Epidermal melanocyte (primary cell): ENCODE measurements at regions not wholly inside any gene's neighbourhood (a gene's known extent, or its start where the extent isn't known, plus 50 kb on each side); places are given as distances from the start of the nearest gene placed in this dataset.

ENCODE experiments used
- DNase-seq: peaks from one replicate; pipeline ENCODE4 v3.0.0; 2011; ENCODE audit warnings: low spot score; ENCODE audit not compliant: insufficient read length

DNA sequence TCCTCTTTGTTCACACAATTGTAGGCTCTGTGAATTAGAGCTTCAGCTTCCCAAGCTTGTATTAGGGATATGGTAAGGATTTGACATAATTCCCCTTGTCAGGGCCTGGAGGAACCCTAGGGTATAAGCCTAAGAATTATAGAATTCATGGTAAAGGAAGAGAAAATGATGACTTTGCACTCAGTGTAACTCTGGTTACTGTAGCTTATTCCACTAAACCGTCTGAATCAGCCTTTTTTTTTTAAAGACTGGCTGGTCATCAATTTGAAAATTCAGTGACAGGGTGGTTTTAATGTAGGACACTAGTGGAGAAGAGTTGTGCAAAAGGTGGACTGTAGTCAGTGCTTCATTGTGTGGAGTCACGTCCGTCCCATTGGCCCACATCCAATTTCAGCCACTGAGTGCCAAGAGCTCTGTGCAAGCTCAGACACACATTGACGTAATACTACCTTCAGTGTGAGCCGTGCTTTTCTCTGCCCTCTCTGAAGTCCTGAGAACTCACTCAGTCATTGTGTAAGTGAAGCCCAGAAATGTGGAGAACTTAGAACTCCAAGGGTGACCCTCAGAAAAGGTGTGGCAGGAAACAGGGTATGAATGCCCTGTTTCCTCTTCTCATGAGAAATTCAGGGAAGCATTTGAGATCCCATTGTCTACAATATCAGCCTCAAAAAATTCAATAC is 449.8 kb downstream of the C4orf33 start:
- no peak for DNase-seq

DNA sequence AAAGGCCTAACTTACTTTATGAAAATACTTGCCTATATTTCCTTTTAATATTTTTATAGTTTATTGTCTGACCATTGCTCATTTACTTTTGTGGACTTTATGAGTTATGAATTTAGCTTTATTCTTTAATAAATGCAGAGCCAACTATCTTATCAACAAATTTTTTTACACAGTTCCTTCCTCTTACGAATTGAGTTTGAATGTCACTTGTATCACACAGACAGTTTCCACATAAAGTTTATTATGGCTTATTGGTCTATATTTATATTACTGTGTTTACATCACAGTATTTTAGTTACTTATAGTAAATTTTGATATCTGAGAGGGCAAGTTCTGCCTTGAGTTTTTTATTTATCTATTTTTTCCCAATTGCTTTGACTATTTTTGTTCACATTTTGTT is 450.6 kb downstream of the C4orf33 start:
- no peak for DNase-seq

DNA sequence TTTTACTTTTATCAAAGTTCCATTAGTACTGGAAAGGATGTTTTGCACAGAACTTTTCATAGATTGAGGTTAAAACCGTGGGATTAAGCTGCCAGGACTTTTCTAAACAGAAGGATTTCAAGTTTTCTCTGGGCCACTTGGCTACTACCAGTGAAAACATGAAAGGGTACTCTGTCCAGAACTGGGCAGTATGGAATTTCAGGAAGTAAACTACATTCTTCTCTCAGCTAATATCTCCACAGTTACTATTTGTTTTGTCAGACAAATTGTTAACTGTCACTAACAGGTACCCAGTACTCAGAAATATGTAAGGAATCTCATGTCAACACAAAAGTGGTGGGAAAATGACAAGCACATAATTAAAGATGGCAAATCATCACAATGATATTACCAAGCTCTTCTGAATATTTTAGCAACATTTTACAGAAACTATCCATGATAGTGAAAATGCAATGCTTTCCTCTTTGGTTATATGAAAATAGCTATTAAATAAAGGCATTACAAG is 454.4 kb downstream of the C4orf33 start:
- no peak for DNase-seq

DNA sequence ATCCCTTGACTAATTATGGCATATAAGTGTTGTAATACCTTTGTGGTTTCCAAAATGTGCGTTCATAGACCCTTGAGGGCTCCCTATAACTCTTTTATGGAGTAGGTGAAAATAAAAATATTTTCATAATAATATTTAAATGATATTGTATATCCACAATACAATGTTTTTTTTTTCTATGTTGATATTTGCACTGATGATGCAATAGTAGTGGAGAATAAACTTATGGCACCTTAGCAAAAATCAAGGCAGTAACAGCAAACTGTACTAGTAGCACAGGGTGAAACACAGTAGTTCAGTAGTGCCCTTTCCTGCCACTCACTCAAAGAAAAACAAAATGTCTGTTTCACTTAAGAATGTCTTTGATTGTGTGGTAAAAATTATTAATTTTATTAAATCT is 465.3 kb downstream of the C4orf33 start:
- no peak for DNase-seq

DNA sequence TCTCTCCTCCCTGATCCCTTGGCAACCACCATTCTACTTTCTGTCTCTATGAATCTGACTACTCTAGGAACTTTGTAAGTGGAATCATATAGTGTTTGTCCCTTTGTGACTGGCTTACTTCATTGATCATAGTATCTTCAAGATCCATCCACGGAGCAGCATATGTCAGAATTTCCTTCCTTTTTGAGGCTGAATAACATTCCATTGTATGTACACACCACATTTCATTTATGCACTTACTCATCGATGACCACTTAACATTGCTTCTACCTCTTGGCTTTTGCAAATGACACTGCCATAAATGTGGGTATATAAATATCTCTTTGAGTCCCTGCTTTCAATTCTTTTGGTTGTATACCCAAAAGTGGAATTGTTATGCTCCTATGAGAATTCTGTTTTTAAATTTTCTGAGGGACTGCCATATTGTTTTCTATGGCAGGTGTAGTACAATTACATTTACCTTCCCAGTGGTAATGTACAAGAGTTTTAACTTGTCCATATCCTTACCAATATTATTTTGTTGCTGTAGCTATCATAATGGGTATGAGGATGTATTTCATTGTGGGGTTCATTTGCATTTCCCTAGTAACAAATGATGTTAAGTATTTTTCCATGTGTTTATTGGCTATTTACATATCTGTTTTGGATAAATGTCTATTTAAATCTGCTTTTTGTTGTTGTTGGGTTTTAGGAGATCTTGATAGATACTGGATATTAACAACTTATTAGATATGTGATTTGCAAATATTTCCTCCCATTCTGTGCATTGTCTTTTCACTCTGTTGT is 466.1 kb downstream of the C4orf33 start:
- no peak for DNase-seq

DNA sequence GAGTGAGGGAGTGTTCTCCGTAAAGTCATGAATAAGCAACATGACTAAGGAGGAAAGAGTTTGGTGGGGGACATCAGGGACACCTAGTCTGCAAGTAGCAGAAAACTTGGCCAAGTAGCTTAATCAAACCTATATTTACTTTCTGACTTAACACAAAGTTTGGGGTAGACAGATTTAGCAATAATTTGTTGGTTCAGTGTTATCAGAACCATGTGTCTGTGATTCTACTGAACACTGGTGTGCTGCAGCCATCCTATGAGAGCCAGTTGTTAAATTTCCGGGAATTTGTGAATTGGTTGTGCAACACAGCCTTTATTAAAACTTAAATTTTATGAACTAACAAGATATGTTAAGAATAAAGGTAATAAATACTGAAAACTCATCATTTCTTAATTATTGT is 469.3 kb downstream of the C4orf33 start:
- no peak for DNase-seq

DNA sequence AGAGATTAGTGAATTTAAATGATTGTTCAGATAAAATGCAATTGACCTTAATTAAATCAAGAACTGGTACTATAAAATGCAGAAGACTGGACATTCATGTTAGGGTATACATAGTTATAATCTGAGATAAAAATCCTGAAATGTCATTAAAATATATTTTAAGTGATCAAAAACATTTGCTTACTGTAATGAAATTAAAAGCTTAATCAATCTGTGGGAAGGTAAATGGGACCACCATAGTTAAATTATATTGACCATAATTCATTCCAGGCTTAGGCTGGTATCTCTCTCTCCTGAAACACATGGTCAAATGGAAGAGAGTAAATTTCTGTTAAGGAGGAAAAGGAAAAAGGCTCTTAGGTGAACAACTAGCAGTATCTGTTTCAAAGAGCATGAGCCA is 474.4 kb downstream of the C4orf33 start:
- no peak for DNase-seq

DNA sequence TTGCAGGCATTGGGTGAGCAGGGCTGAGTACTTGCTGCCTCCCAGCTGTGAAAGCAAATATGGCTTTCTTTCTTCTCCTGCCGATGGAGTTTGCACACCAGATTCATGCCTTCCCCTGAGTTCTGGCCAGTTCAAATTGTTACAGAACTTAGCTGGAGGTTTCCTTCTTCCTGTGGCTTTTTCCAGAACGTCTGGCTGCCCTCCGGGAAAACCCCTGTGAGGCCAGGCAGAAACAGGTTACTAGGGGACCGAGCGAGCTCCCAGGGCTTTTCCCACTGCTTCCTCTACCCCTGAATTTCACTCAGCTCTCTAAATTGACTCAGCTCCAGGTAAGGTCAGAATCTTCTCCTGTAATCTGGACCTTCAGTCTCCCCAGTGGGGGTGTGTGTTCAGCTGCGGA is 482.4 kb downstream of the C4orf33 start:
- DNase-seq = no peak

DNA sequence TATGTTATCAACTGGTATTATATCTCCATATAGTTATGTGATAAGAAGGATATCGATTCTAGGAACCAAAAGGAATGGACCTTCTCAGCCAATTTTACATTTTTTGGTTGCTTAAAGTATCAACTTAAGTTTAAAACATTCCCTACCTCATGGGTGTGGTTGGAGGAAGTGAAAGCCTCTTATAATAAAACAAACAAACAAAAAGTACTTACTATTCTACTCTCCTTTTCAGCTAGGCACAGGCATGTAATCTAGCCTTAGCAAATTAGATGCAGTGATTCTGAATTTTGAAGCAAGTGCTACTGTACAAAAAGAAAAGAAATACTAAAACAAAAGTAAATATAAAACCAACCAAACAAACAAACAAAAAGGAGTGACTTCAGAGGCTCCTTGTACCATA is 485.4 kb downstream of the C4orf33 start:
- no peak for DNase-seq

DNA sequence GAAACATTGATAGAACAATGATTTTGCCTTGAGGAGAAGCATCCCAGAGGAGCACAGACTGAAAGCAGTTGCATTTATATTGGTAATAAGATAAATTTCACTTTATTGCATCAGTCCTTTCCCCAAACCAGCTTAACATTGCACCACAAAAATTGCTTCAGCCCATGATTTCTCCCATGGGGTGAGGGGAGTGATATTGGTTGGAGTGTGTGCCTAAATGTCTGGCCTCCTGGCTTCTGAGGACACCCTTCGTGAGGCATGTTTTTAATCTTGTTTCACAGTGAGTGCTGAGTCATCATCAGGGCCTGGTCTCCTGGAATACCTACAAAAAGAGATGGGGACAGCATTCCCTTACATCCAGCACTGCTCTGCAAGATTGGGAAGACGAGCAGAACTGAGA is 487.9 kb downstream of the C4orf33 start:
- DNase-seq = no peak

DNA sequence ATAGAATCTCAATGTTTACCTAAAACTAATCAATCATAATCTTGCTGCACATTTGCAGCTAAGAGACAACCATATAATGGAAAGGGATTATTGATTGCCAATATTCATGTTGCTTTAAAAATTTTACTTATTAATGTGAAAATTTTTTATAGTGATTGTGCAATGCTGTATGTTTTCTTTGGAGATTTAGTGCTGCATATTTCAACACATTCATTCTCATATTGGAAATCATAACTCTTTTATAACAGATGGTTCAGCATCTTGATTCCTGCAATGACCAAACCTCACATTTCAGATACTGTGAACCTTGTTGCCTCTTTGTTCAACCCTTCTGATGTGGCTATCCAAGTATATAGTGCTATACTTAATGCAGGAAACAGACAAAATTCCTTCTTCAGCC is 502.6 kb downstream of the C4orf33 start:
- no peak for DNase-seq

DNA sequence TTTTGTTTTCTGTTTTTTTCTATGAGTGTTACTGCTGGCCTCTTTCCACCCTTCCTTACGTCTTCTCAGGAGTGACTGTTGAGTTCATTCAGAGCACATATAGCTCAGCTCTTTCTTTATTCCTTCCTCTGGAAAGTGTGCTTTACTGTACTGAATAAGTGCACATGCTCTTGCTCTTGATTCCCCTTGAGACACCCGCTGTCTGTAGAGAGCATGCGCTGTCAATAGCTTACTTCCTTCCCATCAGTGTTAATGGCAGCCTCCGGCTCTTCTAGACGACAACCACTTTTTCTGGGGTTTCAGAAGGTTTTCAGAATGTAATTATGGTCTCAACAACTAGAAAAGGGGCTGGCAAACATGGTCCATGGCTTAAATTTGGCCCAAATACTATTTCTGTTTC is 504.9 kb downstream of the C4orf33 start:
- DNase-seq = no peak

DNA sequence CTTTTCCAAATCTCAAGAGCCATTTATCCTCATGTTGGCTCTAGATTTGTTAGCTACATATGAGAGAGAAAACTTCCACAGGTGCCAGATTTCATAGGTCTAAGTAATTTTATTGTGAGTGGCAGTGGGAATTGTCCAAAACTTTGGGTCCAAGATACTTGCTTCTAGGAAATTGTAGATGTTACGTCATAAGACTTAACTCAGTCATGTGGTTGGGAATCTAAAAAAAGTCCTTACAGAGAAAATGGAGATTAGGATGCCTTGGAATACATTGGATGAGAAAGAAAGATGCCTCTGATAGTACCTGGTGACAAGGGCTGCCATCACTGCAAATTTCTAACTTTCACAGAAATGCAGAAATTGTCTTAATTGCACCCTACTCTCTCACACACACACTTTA is 506.5 kb downstream of the C4orf33 start:
- no peak for DNase-seq

DNA sequence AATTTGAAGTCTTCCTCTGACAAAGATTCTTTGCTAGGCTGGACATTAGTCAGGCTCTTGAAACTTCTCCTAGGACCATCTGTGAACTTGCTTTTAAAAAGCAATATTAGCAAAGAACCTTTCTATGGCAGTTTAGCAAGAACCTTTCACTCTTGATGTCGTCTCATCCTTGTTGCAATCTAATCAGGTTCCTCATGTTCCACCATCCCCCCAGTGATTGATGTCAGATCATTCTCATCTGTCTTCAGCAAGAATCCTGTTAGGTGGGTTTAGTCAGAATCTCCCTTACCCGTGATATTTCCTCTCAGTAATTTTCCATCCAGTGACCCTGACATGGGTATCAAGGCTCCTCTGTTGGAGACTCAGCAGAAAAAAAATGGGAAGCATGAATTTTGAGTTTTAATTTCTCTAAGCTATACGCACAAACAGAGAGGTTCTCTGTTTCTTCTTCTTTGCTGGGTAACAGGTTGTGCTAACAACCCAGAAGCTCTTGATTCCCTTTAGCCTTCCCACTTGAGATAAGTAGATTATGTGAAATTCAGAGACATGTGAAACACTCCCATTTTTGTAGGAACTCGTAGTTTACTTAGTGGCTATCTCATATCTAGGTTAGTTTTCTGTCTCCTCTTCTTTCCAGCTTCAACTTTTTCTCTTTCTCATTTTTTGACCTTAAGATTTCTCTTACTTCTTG is 507.4 kb downstream of the C4orf33 start:
- DNase-seq = no peak

DNA sequence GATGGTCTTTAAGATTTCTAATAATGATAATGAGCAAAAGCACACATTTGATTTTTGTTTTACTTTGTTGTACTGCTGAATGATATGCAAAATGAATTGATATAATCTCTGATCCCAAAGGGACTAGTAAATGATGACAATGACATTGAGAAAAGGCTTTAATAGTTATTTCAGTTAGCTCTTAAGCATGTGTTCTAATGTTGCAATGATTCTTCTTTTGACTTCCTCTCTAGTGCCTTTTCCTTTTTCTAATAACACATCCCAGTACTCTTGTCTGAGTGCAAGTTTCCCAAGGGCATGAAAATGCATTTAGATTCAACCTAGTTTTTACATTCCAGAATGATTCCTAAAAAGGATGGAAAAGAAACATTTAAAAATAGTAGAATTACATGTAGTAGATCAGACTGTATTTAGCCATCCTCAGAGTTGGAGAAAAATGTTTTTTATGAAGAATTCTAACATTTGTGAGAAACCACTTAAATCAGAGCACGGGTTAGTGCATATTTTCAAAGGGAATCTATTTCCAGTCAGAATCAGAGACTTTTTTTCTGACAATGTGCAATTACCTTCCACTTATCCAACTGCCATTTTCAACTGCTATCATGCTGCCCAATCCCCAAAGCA is 508.8 kb downstream of the C4orf33 start:
- no peak for DNase-seq

DNA sequence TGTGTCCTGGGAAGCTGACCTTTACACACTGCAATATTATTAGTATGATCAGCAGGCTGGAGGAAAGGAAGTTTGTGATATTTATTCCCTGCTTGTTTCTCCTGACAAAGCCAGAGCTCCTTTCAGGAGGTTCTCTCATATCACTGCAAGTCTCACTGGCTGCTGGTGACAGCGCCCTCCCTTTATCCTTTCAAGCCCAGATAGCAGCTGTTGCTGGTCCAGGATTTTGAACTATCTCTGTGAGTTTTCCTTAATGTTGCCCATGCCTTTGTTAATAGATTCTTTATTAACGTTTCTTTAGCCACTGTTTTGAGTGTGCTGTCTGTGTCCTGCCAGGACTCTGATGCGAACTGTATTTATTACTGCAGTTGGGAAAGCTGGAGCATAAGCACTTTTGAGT is 518.7 kb downstream of the C4orf33 start:
- no peak for DNase-seq

DNA sequence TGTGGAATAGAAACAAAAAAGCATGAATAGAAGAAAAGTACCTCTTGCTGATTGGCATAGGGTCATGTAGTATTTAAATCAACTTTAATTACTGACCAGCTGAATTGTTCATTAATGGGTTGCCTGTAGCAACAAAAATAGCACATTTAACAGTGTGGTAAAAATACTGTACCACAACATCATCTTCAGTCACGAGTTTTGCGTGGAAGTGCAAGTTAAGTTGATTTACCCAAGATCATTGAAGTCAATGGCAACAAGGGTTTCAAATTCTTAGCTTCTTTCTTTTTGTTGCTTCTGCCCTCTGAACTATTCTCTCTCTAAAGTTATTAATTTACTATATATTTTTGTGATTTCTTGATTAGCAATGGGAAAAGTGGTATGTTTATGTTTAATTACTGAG is 526.6 kb downstream of the C4orf33 start:
- no peak for DNase-seq

DNA sequence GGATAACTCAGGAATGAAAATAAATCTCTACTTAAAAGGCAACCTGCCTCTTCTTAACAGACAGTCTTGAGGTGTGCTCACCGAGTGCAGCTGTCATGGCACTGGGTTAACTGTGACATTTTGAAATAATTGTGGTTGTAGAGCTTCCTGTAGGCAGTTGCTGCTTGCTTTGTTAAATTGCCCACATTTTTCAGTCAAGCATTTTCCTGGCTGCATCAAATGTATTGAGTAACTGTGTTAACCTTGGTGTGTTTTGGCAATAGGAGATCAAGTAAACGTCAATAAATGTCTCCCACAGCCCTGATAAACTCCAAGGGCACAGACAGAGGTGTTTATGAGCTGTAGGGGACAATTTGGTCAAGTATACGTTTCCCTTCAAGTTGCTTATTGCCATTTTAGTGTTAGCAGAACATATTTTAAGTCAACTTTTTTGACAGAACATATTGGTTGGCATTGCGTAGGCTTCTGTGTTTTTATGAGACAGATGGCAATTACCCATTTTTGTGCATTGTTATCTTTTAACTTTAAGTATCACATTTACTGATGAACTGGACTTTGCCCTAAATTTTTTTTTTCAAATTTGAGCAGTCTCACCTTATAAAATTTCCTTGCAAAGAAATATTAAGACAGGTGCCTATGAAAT is 527.4 kb downstream of the C4orf33 start:
- no peak for DNase-seq

DNA sequence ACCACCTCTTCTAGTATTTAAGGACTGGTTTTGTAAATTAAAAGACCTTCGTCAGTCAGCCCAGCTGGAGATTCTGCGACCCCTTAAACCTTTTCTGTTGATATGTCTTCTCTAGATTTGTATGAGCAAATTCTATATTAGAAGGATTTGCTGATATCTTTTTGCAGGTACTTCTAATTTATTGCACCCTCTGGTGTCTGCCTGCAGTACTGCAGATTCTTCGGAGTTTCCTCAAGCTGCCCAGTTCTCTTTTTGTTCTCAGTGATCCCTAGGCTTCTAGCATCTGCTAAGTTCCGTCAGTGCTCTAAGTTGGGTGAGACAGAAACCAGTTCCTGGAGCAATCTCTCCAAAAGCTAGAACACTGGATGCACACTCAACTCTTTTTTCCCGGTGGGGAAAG is 545.2 kb downstream of the C4orf33 start:
- no peak for DNase-seq

DNA sequence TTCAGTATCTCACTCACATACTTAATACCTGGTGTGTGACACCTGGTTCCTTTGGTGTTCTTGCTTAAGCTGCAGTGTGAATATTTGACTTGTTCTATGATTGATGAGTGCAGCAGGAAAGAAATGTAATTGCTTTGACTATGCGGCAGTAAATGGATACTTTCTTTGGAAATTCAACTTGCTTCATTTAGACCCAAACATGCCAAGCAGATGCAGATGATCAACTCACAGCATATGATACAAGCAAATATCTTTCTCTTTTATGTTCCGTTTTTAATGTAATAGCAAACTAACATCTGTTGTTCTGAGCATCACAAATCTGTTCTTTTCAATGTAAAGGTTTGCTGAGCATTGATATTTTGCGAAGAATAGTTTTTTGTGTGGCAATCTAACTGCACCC is 549.5 kb downstream of the C4orf33 start:
- DNase-seq = no peak

DNA sequence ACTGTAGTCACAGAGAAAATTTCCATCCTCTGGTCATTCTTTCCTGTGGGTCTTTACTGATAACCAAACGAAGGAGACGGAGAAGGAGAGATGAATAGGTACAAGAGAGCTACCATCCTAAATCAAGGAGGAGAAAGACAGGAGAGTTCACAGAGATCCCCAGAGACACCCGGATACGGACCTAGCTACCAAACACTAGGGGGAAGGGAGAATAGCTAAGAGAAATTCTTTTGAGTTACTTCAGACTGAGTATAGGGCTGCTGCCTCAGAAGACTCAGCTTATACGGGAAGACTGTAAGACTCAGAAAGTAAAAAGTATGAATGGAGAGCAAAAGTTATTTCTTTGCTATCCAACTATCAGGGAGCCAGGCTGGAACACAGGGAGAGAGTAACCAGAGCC is 572.1 kb downstream of the C4orf33 start:
- DNase-seq = no peak
